Left hindlimb (tissue), 1 donor: ENCODE measurements at regions not wholly inside any gene's neighbourhood (a gene's known extent, or its start where the extent isn't known, plus 50 kb on each side); places are given as distances from the start of the nearest gene placed in this dataset.
"Not testable (repeated sequence)": the region's sequence is repeated elsewhere in the genome, so short reads cannot be mapped to it uniquely, and the experiment has no call there.

Source experiments
- DNase-seq: peaks from one replicate; pipeline ENCODE4 v3.0.0-alpha.2; 2018

DNA sequence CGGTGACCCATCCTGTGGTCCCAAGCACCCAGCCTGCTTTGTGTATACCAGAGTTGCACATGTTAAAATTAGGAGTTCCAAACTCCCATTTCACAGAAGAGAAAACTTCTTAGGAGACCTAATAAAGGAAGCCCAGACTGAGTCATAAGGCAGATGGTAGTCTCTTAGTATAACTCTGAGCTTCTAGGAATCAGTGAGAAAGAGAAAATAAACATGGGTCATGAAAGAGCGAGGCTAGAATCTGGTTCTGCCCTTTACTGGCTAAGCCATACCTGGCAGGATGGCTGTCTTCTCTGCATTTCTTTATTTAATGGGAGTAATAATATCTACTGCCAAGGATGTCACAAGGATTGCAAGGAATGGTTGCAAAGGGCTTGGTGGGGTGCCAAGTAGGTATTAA is 101.2 kb upstream of the TRIB2 start:
- DNase-seq: no peak

DNA sequence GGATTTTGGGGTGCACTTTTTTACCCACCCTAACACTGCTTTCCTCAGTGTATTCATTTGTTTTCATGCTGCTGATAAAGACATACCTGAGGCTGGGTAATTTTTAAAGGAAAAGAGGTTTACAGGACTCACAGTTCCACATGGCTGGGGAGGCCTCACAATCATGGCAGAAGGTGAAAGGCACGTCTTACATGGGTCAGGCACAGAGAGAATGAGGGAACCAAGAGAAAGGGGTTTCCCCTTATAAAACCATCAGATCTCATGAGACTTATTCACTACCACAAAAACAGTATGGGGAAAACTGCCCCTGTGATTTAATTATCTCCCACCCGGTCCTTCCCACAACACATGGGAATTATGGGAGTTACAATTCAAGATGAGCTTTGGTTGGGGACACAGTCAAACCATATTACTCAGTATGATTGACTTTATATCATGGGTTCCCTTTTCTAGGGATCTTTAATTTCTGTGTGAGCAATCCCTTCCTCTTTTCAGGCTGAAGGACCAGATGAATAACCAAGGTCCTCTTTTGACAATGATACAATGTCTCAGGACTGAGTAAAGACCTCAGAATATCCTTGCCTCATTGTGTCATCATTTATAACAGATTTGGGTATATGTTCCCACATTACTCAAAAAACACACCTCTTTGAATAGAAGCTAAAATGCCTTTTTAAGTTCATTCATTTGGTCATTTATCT is 100.1 kb upstream of the TRIB2 start:
- no peak for DNase-seq

DNA sequence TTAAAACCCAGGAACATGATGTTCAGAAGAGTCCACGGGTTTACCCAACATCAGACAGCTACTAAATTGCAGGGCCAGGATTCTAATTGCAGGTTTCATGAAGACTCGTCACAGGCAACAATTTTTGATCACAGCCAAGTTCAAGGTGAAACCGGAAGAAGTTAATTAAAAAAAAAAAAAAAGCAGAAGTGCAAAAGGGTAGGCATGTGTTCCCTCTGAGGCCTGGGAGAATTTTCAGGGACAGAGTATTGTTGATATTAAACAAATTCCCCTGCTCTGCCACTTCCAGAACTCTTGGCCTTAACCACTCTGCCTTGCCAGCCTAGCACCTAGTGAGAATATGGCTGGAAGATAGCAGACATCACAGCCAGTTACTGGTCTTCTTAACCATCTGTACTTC is 99.4 kb upstream of the TRIB2 start:
- no peak for DNase-seq

DNA sequence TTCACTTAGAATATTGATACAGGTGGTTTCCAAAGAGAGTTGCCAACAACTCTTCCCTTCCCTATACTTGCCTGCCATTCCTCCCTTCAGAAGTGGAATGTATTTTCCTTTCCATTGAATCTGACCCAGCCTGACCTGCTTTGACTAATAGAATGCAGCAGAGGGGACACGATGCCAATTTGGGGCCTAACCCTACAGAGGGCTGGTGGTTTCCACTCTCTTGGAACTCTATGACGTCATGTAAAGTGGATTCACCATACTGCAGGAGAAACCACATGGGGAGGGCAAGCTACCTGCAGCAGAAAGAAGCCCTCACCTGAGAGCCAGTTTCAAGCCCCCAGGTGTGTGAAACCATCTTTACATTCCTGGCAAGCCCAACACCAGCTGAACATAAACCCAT is 98.9 kb upstream of the TRIB2 start:
- DNase-seq: no peak

DNA sequence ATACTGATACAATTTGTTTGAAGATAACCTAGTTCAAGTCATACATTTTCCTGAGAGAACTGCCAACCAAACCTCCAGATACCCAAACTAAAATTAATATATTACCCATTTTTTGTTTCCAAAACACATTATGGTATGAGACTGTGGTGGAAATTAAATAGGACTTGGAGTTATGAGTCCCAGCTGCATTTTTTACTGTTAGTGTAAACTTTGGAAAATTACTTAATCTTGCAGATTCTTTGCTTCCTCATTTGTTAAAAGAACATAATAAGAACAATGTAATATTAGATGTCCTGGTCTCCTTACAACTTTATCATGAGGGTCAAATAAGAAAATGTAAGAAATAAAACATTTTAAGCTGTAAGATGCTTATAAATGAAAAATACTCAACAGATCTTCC is 98.2 kb upstream of the TRIB2 start:
- DNase-seq: no peak

DNA sequence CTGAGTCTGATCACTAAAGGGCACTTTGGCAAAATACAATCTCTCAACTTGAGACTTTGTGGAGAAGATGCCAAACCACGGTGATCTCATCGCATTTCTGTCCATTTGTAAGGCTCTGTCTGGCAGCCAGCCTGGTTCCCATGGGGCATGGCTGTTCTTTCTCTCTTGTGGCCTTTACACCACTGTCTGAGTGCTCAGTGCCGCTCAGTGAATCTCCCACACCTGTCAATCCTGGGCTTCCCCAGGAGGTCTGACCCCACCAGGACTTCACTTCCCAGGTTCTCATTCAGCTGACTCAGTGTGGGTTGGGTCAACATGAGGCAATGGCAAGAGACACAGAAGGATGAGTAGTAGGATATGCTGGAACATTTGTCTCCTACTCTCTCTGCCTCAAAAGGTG is 96.8 kb upstream of the TRIB2 start:
- no peak for DNase-seq

DNA sequence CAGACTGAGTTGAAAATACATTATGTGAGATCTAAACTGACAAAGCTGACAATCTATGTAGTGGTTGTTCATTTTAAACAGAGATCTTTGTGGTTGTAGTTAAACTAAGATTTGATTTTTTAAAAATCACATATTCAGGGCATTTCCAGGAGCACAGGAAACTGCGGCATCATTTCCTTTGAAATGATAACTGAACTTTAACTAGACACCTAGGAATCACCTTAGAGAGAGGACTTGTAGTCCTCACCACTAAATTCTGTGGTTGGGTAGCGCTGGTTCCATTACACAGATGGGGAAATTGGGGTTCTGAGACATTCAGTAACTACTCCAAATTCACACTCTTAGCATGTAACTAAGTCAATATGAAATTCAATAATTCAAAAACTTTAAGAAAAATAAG is 96.0 kb upstream of the TRIB2 start:
- no peak for DNase-seq

DNA sequence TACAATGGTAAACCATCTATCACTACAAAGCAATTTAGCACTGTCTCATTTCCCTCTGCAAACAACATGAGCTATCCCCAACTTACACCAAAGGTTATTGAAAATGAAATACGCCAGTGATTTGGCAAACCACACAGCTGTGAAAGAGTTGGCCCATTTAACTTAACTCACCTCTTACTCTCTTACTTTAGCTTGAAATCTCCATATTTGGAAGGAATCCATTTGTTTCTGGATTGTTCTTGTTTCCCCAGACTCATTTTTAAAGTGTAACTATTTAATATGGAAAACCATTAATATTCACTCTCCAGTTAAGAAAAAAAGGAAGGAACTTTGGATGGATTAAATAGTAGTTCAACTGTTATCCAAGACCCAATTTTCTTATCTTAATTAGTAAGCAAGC is 93.7 kb upstream of the TRIB2 start:
- no peak for DNase-seq

DNA sequence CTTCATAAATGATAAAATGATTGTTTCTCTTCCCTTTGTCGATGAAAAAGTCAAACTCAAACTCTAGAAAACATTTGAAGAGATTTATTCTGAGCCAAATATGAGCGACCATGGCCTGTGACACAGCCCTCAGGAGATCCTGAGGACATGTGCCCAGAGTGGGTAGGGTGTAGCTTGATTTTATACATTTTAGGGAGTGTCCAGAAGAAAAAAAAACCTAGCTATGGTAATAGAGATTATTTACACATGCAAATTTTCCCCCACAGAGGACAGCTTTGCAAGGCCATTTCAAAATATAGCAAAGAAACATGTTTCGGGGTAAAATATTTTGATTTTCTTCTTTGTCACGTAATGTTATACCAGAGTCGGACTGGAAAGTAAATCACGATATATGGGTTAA is 92.4 kb upstream of the TRIB2 start:
- DNase-seq: no peak

DNA sequence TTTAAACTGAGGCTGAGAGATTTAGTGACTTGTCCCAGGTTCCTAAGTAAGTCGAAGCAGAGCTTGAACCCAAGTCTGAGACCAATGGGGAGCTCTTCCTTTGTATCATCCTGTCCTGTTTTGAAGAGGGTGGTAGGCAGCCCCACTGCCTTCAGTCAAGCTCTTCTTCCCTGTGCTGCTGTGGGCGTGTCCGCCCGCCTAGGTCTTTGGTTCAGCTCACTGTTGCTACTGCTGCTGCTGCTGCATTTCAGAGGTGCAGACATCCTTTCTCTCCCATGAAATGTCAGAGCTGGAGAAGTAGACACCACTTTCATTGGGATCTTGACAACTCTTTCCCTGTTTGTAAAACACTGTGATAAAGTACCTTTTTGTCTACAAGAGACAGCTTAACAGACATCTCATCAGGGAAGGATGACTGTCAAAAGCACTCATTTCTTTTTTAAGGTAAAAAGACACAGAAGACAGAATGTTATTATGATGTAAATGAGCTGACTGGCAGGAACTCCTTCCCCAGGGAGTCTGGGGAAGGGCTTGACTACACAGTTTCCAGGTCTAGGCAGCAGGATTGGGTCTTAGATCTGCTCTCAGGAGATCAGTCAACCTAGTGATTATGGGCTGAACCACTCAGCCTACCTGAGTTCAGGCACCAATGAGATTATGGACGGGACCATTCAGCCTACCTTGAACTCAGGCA is 91.7 kb upstream of the TRIB2 start:
- no peak for DNase-seq

DNA sequence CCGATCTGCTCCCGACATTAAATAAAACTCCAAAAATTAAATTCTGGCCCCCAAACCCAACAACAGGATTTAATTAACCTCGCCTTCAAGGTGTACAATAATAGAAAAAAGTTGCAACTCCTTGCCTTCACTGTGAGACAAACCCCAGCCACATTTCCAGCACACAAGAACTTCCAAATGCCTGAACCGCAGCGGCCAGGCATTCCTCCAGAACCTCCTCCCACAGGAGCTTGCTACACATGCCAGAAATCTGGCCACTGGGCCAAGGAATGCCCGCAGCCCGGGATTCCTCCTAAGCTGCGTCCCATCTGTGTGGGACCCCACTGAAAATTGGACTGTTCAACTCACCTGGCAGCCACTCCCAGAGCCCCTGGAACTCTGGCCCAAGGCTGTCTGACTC is 88.2 kb upstream of the TRIB2 start:
- DNase-seq: not testable (repeated sequence)

DNA sequence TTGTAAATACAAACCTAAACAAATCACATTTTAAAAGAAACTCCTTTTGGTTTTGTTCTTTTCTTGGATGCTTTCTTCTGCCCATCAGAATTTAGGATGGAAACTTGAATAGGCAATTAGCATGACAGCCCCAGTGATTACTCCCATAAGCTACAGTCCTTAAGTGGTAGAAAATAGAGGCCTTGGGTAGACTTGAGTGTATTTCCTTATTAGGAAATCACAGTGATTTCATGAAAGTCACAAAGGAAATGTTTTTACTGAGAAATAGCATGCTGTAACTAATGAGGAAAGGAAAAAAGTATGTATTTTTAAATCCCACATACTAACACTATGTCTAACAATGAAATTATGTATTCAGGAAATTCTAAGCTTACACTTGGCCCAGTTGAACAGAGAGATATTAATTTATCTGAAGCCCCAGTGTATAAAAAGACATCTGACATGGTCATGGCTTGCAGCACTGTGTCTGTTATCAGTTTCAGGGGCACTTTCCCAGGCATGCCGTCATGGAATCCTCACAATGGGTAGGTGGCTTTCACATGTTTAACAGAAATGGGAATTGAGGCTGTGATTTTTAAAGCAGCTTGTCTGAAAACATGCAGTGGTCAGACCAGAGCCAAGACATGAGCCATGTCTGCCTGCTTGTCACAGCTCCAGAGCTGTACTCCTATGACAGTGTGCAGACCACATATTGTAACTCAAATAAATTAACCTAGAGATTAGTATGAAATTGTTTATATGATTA is 79.7 kb upstream of the TRIB2 start:
- DNase-seq: no peak

DNA sequence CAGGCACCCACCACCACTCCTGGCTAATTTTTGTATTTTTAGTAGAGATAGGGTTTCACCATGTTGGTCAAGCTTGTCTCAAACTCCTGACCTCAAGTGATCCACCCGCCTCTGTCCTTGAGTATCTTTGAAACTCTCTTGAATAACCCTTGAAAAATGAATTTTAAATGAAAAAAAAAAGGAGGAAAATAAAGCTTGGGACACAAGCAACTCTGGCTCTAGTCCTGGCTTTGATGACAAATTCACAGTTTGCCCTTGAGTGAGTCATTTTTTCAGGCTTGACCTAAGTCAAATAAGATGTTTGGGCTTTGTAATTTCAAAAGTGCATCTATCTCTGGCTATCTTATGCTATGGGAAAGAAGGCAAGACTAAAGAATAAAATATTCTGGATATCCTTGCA is 79.0 kb upstream of the TRIB2 start:
- no peak for DNase-seq

DNA sequence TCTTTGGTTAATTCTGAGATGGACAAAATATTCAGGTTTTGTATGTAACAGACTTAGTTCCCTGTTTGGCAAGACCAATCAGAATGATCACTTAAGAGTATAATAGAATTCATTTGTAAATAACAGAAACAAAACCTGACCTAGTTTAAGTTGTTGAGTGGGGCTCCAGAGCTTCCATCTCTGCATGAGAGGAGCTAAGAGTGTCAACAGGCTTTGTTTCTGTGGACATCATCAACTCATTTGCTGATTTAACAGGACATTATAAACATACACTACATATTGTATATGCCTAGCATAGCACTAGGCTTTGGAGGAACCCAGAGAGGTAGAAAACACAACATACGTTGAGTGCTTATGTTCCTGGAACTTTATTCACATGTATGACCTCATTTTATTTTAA is 75.3 kb upstream of the TRIB2 start:
- DNase-seq: no peak

DNA sequence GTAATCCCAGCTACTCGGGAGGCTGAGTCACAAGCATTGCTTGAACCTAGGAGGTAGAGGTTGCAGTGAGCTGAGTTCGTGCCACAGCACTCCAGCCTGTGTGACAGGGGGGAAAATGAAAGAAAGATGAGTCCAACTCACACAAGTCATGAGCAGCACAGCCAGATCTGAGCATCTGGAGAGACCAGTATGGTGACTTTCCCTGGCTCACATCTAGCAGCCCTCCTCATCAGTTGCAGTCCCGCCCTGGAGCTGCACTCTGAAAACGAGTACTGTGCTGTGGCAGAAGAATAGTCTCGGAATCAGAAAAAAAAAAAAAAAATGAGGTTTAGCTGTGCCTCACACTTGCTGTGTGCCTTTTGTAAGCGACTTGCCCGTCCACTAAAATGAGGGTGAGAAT is 74.4 kb upstream of the TRIB2 start:
- no peak for DNase-seq

DNA sequence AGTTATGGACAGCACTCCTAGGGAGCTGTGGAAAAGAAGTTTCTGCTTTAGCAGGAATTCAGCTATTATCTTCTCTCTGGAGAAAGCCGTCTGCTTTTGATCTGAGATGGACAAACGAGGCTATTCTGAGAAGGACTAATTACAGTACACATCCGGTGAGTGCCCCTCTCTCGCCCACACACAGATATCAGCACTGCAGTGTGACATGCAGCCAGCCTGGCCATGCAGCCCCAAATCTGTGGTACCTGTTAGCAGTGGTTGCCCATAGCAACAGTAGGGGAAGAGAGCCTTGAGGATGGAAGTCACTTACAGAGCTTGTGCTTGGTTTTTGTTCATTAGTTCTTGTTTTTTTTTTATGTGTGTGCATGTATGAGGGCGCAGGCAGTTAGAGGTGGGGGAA is 73.9 kb upstream of the TRIB2 start:
- DNase-seq: no peak

DNA sequence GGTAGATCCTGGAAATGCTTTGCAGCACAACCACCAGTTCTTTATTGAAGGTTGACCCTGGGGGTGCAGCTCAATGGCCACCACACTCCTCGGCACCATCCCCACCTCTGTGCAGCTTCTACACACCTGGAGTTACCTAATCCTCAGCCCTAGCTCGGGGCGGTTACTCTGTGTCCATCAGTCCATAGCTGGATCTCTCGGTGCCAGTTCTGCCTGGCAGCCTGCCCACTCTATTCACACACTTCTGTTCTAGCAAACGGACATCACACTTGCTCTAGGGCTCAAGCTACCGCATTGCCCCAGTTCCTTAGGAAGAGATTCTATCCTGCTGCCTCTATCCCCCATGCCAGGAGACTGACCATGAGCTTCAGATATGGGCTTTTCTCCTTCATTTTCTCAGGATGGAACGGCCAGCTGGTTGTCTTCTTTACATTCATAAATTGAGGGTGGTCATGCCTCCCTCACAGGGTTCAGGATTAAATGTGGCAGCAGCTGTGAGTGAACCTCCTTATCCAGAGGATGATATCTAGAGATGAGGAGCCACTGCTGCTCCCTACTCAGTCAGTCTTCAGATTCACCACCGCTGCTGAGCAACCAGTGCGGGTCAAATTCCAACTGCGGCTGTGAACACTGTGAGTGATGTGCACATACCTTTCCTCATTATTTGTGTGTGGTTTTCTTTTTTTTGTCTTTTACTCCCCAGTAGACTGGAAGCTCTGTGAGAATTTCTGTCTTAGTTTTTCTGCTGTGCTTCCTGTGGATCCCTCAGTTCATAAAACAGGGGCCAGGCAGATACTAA is 66.9 kb upstream of the TRIB2 start:
- DNase-seq: no peak

DNA sequence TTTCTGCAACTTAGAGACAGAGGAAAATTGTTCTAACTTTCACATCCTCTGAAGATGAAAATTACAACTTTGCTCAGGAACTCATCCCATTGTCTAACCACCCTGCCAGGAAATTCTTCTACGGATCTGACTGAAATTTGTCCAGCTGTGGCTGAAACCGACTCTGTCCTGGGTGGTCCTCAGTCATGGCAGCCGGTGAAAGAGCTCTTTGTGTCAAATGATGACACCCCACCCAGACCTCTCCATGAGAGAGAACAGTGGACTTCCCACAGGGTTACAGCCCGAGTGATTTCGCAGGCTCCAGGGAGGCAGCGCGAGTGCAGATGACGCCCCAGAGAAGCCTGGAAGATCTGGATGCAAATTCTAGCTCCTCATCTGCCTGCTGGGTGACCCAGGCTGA is 65.1 kb upstream of the TRIB2 start:
- peak; percentile 49 for DNase-seq

DNA sequence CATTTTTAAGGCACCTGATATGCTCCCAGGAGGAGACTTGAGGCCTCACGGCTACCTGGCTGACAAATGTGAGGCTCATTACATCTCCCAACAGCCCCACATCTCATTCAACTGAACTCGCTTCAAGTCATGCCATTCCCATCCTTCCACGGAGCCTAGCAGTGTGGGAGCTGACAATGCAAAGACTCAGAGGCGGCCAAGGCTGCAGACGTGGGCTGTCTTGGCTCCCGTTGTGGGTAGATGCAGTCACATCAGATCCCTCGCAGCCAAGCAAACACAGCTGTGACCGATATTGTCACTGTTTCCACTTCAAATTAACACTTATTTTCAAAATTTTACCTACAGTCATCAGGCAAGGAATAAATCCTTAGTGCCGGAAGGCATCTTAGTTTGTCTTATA is 64.0 kb upstream of the TRIB2 start:
- no peak for DNase-seq

DNA sequence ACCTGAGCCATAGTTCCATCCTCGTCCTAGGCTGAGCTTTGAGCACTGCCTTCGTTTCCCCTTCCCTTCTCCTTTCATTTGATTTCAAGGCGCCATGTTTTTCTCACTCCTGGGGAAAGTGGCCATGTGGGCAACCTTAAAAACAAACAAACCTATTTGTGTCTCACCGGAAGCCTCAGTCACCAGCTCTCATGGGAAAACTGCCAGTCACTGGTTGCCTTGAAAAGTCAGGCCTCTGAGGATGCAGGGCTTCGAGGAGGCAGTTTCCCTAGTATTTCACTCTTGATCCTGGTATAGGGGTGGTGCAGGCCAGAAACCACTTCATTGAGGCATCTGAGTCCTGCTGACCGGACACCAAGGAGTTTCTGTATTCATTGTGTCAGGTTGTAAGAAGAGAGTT is 59.2 kb upstream of the TRIB2 start:
- no peak for DNase-seq

DNA sequence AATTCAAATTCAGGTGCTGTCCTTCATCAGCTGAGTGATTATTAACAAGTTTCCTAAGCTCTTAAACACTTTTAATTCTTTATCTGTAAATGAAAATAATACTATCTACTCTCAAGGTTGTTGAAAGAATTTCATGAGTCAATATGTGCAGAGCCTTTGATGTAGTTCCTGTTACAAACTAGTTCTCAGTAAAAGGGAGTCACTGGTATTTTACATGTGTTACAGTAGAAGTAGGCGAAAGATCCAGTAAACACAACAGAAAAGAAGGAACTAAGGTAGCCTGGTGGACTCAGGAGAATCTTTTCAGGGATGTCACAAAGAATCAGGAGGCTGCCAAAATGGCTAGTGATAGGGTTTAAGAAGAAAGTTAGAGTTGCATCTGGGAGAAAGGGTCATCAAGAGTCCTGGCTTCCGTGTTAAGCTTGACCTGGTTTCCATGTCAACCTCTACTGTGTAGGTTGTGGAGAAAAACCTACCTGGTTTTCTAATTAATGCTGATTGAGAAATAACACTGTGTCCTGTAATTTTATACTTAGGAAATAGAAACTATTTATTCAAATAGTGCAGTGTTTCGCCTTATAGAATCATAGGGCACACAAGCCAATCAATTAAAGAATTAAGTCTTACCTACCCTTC is 58.3 kb upstream of the TRIB2 start:
- no peak for DNase-seq

DNA sequence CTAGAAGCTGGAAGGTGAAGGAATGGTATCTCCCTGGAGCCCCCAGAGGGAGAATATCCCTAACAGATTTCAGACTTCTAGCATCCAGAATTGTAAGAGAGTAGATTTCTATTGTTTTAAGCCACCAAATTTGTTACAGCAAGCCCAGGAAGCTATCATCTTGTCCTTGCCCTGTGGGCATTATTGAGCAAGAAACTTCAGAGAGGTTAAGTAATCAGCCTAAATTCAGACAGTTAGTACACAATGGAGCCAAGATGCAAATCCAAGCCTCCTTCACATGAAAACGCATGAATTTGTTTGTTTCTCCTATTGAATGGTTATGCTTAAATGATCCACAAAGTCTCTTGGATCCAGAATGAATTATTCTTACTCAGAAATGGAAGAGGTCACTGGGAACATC is 55.2 kb upstream of the TRIB2 start:
- DNase-seq: no peak
